Subcutaneous abdominal adipose tissue (tissue), 5 donors: ENCODE measurements at regions not wholly inside any gene's neighbourhood (a gene's known extent, or its start where the extent isn't known, plus 50 kb on each side); places are given as distances from the start of the nearest gene placed in this dataset.
"Not testable (repeated sequence)": the region's sequence is repeated elsewhere in the genome, so short reads cannot be mapped to it uniquely, and the experiment has no call there.

Experiments used
- H3K27ac ChIP-seq: one replicate; pipeline ENCODE4 v1.7.0; 2013; ENCODE audit warnings: low read depth, mild to moderate bottlenecking, inconsistent platforms, low read length, moderate library complexity
- H3K27me3 ChIP-seq, 5 donors: one replicate each; pipeline ENCODE4 v1.7.0; 2013; ENCODE audit warnings: low read length in 5 of 5, inconsistent platforms in 1 of 5; ENCODE audit not compliant: control insufficient read depth in 5 of 5, insufficient read depth in 4 of 5
- H3K36me3 ChIP-seq, 5 donors: one replicate each; pipeline ENCODE4 v1.7.0; 2013; ENCODE audit warnings: low read length in 5 of 5; ENCODE audit not compliant: control insufficient read depth in 5 of 5, insufficient read depth in 5 of 5
- H3K4me1 ChIP-seq, 5 donors: one replicate each; pipeline ENCODE4 v1.7.0; 2013; ENCODE audit warnings: low read length in 5 of 5, mild to moderate bottlenecking in 3 of 5, moderate library complexity in 1 of 5; ENCODE audit not compliant: control insufficient read depth in 5 of 5, insufficient read depth in 5 of 5
- H3K4me3 ChIP-seq, 5 donors: one replicate each; pipeline ENCODE4 v1.7.0; 2013; ENCODE audit warnings: low read length in 5 of 5, low read depth in 1 of 5
- H3K9ac ChIP-seq, 5 donors: one replicate each; pipeline ENCODE4 v1.7.0; 2013; ENCODE audit warnings: low read length in 5 of 5, mild to moderate bottlenecking in 4 of 5, moderate library complexity in 3 of 5
- H3K9me3 ChIP-seq, 5 donors: one replicate each; pipeline ENCODE4 v1.7.0; 2013; ENCODE audit warnings: low read length in 5 of 5; ENCODE audit not compliant: control insufficient read depth in 5 of 5
- donor health status: healthy.
- donor health status: healthy.
- donor health status: healthy.
- donor health status: healthy.
- donor health status: healthy.

GRCh38 chr1:163974120-163974519 is 584.9 kb upstream of the PBX1 start:
- no peak overlapping the region for H3K9ac ChIP-seq
- no peaks in the 10 kb centered on the region for H3K27me3 ChIP-seq
- no peaks in the 10 kb centered on the region for H3K9me3 ChIP-seq
- H3K27ac ChIP-seq: no peak overlapping the region
- no peaks in the 10 kb centered on the region for H3K36me3 ChIP-seq
- H3K4me1 ChIP-seq: no peaks in the 10 kb centered on the region
- no peak overlapping the region for H3K4me3 ChIP-seq

DNA sequence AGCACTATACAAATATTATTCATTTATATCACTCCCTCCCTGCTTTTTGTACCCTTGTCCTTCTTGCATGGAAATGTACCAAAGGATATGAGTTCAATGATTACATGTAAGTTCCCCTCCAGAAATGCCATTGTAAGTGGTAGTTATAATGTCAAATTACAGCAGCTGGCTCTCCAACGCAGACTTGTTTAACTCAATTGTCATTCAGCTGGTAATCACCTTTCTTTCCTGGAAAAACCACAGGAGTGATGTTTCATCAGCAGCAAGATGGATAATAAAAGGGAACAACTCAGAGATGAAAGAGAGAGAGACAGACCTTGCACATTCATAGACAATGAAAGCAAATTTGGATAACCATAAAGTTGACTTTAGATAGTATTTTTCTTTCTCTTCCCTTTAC is 578.6 kb upstream of the PBX1 start:
- Histone ChIP-seq H3K27ac (no peak overlapping the region), H3K36me3 (no peaks in the 10 kb centered on the region), H3K27me3 (no peaks in the 10 kb centered on the region), H3K4me3 (no peak overlapping the region), H3K9me3 (no peaks in the 10 kb centered on the region), H3K9ac (no peak overlapping the region), H3K4me1 (no peaks in the 10 kb centered on the region)

- Histone ChIP-seq H3K9ac (no peak overlapping the region), H3K27me3 (no peaks in the 10 kb centered on the region), H3K4me3 (no peak overlapping the region), H3K9me3 (no peaks in the 10 kb centered on the region), H3K36me3 (no peaks in the 10 kb centered on the region), H3K27ac (no peak overlapping the region), H3K4me1 (no peaks in the 10 kb centered on the region)
These were observed 577.4 kb upstream of the PBX1 start for GRCh38 chr1:163981500-163982030.

GRCh38 chr1:163983097-163983496 is 575.9 kb upstream of the PBX1 start:
- H3K4me1 ChIP-seq: no peaks in the 10 kb centered on the region
- H3K36me3 ChIP-seq: no peaks in the 10 kb centered on the region
- no peak overlapping the region for H3K4me3 ChIP-seq

GRCh38 chr1:163985700-163986099 is 573.3 kb upstream of the PBX1 start:
- Histone ChIP-seq H3K27ac (no peak overlapping the region), H3K9ac (no peak overlapping the region), H3K36me3 (no peaks in the 10 kb centered on the region), H3K27me3 (no peaks in the 10 kb centered on the region), H3K9me3 (no peaks in the 10 kb centered on the region), H3K4me3 (no peak overlapping the region), H3K4me1 (no peaks in the 10 kb centered on the region)

More at GRCh38 chr1:163983097-163983496, 575.9 kb upstream of the PBX1 start:
- Histone ChIP-seq H3K9ac (no peak overlapping the region), H3K27ac (no peak overlapping the region), H3K9me3 (no peaks in the 10 kb centered on the region), H3K27me3 (no peaks in the 10 kb centered on the region)

GRCh38 chr1:163999131-163999530 is 559.9 kb upstream of the PBX1 start:
- no peak overlapping the region for H3K9ac ChIP-seq
- peaks cover 3 to 13% (median 3%) of the 10 kb centered on the region in 5 donors for H3K9me3 ChIP-seq
- H3K27ac ChIP-seq: no peak overlapping the region
- no peaks in the 10 kb centered on the region for H3K36me3 ChIP-seq
- no peaks in the 10 kb centered on the region for H3K4me1 ChIP-seq
- H3K27me3 ChIP-seq: no peaks in the 10 kb centered on the region
- no peak overlapping the region for H3K4me3 ChIP-seq

DNA sequence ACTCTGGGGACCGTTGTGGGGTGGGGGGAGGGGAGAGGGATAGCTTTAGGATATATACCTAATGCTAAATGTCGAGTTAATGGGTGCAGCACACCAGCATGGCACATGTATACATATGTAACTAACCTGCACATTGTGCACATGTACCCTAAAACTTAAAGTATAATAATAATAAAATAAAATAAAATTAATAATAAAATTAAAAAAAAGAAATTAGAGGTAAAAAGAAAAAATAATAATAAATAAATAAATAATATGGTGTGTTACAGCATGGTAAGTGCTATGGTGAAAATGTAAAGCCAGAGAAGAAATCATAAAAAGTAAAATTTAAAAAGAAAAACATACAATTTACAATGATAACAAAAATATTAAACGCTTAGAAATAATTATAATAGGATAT is 552.8 kb upstream of the PBX1 start:
- H3K36me3 ChIP-seq, H3K27ac ChIP-seq, H3K27me3 ChIP-seq, H3K4me3 ChIP-seq, H3K9ac ChIP-seq, H3K4me1 ChIP-seq: not testable (repeated sequence)
- H3K9me3 ChIP-seq: peaks cover 0 to 13% (median 3%) of the 10 kb centered on the region in 5 donors

DNA sequence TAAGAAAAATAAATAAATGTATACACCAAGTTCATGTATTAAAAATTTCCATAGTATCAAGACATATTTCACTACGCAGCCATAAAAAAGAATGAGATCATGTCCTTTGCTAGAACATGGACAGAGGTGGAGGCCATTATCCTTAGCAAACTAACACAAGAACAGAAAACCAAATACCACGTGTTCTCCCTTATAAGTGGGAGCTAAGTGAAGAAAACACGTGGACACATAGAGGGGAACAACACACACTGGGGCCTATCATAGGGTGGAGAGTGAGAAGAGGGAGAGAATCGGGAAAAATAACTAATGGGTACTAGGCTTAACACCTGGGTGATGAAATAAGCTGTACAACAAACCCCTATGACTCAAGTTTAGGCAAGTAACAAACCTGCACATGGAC is 552.4 kb upstream of the PBX1 start:
- Histone ChIP-seq H3K4me1 (no peaks in the 10 kb centered on the region), H3K9me3 (peaks cover 0 to 13% (median 3%) of the 10 kb centered on the region in 5 donors), H3K9ac (no peak overlapping the region), H3K36me3 (no peaks in the 10 kb centered on the region), H3K4me3 (no peak overlapping the region), H3K27ac (no peak overlapping the region), H3K27me3 (no peaks in the 10 kb centered on the region)

DNA sequence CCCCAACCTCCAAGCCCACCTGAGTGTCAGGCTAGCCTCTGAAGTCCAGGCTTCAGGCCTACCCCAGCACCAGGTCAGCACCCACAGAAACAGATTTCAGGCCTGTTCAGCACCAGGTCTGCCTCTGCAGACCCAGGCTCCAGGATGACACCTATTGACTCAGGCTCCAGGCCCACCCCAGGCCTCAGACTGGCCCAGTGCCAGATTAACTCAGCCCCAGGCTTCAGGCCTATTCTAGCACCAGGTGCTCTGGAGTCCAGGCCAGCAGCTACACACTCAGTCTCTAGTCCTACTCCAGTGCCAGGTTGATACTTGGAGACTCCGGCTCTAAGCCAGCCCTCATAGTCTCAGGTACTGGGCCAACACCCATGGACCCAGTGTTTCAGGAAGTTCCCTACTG is 541.7 kb upstream of the PBX1 start:
- Histone ChIP-seq H3K4me3 (no peak overlapping the region), H3K27me3 (no peaks in the 10 kb centered on the region), H3K9ac (no peak overlapping the region), H3K4me1 (no peaks in the 10 kb centered on the region), H3K27ac (no peak overlapping the region), H3K36me3 (no peaks in the 10 kb centered on the region), H3K9me3 (peaks cover 0 to 9% (median 5%) of the 10 kb centered on the region in 5 donors)

GRCh38 chr1:164020391-164020790 is 538.6 kb upstream of the PBX1 start:
- Histone ChIP-seq H3K27ac (no peak overlapping the region), H3K9me3 (peaks cover 0 to 8% (median 5%) of the 10 kb centered on the region in 5 donors), H3K4me3 (no peak overlapping the region), H3K4me1 (no peaks in the 10 kb centered on the region), H3K9ac (no peak overlapping the region), H3K36me3 (no peaks in the 10 kb centered on the region), H3K27me3 (no peaks in the 10 kb centered on the region)

DNA sequence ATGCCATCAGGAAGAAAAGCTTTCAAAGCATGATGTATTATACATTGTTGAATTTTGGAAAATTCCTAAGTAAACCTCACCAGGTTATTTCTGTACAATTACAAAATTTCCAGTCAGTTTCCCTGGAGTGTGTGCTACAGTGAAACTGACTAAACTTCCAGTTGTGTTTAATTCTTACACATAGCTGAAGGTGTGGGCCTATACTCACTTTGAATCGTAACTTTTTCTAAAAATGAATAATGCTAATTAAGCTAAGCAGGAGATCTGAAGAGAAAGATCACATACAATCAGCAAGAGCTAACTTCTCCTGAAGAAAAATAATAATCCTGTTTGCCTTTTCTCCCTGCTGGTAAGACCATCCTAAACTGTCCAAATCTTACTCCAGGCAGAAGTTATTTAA is 537.2 kb upstream of the PBX1 start:
- peaks cover 0 to 8% (median 5%) of the 10 kb centered on the region in 5 donors for H3K9me3 ChIP-seq
- H3K27me3 ChIP-seq: no peaks in the 10 kb centered on the region
- no peak overlapping the region for H3K27ac ChIP-seq

More for the DNA sequence above, 537.2 kb upstream of the PBX1 start:
- no peak overlapping the region for H3K9ac ChIP-seq
- H3K4me1 ChIP-seq: no peaks in the 10 kb centered on the region
- H3K36me3 ChIP-seq: no peaks in the 10 kb centered on the region
- no peak overlapping the region for H3K4me3 ChIP-seq
